ENCODE measurements at regions not wholly inside any gene's neighbourhood (a gene's known extent, or its start where the extent isn't known, plus 50 kb on each side); places are given as distances from the start of the nearest gene placed in this dataset.

DNA sequence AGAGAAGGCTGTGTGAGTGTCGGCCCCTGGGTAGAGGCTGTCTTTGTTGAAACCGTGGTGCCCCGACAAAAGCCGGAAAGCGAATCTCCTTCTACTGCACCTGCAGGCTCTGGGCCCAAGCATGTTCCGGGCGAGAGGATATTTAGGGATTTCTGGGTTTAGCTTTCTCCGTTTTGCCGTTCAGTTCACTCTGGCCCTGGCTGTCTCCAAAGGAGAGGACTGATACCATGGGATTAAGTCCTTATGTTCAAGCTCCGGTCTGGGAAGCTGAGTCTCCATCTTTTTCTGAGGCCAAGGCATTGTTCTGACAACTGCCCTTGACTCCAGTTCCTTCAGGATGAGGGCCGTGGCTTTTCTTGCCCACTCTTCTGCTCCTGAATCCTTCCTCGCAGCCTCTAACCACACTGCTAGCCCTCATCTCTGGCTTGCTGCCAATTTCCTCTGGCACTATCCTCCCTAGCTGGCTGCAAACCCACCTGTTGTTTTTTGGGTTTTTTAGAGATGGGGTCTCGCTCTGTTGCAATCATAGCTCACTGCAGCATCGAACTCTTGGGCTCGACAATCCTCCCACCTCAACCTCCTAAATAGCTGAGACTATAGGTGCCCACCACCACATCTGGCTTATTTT, 206.8 kb downstream of the SKIDA1 start:
- no peaks in the 10 kb centered on the region for H3K9me3 ChIP-seq (ENCODE audit: control insufficient read depth in 4 of 4, insufficient read depth in 3 of 4, low read length in 3 of 4)
- peak; percentile 29 to 66 (median 63) for DNase-seq
- no peak for TF ChIP-seq CTCF (IDR thresholded peaks at IDR 0.05; ENCODE audit: control extremely low read depth, extremely low read depth)
- 75 to 76% methylated on average over 15 of the region's 15 CpGs for WGBS, 2 donors
- peaks cover 5 to 34% (median 19%) of the 10 kb centered on the region in 5 donors for H3K4me1 ChIP-seq (ENCODE audit: control insufficient read depth in 5 of 5, insufficient read depth in 5 of 5, low read length in 5 of 5)
- ATAC-seq (ENCODE audit: insufficient read depth, low FRiP score) = no peak
- H3K4me3 ChIP-seq = no peak overlapping the region
- H3K9ac ChIP-seq (ENCODE audit: insufficient read depth in 1 of 2, low read length in 2 of 2) = peak overlapping the region in 1 of 2 donors; percentile 7
- H3K36me3 ChIP-seq (ENCODE audit: control insufficient read depth in 4 of 4, insufficient read depth in 4 of 4, low read length in 4 of 4) = no peaks in the 10 kb centered on the region
- H3K27ac ChIP-seq (ENCODE audit: low read depth in 1 of 2, low read length in 1 of 2) = no peak overlapping the region
- H3K27me3 ChIP-seq (ENCODE audit: control insufficient read depth in 3 of 3, insufficient read depth in 3 of 3, low read length in 2 of 3) = no peaks in the 10 kb centered on the region

DNA sequence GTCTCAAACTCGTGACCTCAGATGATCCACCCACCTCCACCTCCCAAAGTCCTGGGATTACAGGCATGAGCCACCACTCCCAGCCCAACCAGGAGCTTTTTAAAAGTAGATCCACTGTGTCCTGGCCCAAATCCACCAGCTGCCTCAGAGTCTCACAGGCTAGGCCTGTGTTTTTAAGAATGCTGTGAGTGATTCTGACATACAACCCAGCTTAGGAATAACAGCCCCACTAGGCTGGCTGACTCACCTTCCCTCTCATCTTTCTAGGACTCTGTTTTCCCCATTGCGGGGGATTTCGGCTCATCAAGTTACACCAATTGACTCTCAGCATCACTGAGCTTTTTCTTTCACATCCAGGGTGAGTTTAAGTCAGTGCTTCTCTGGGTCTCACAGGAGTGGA, 207.6 kb downstream of the SKIDA1 start:
- DNase-seq = no peak
- 95 to 96% methylated on average over 3 of the region's 3 CpGs for WGBS, 2 donors
- H3K27me3 ChIP-seq (ENCODE audit: control insufficient read depth in 3 of 3, insufficient read depth in 3 of 3, low read length in 2 of 3) = no peaks in the 10 kb centered on the region
- H3K4me1 ChIP-seq (ENCODE audit: control insufficient read depth in 5 of 5, insufficient read depth in 5 of 5, low read length in 5 of 5) = peaks cover 5 to 36% (median 19%) of the 10 kb centered on the region in 5 donors
- H3K27ac ChIP-seq (ENCODE audit: low read depth in 1 of 2, low read length in 1 of 2) = no peak overlapping the region
- no peaks in the 10 kb centered on the region for H3K9me3 ChIP-seq (ENCODE audit: control insufficient read depth in 4 of 4, insufficient read depth in 3 of 4, low read length in 3 of 4)
- ATAC-seq (ENCODE audit: insufficient read depth, low FRiP score) = no peak
- H3K36me3 ChIP-seq (ENCODE audit: control insufficient read depth in 4 of 4, insufficient read depth in 4 of 4, low read length in 4 of 4) = no peaks in the 10 kb centered on the region
- TF ChIP-seq CTCF (IDR thresholded peaks at IDR 0.05; ENCODE audit: control extremely low read depth, extremely low read depth) = no peak
- no peak overlapping the region for H3K9ac ChIP-seq (ENCODE audit: insufficient read depth in 1 of 2, low read length in 2 of 2)
- H3K4me3 ChIP-seq = no peak overlapping the region

GRCh38 chr10:21315645-21316220, 209.7 kb downstream of the SKIDA1 start:
- Histone ChIP-seq H3K27ac (ENCODE audit: low read depth in 1 of 2, low read length in 1 of 2) (peak overlapping the region; percentile 63 to 68), H3K36me3 (ENCODE audit: control insufficient read depth in 4 of 4, insufficient read depth in 4 of 4, low read length in 4 of 4) (no peaks in the 10 kb centered on the region), H3K4me3 (no peak overlapping the region), H3K9ac (ENCODE audit: insufficient read depth in 1 of 2, low read length in 2 of 2) (no peak overlapping the region), H3K27me3 (ENCODE audit: control insufficient read depth in 3 of 3, insufficient read depth in 3 of 3, low read length in 2 of 3) (no peaks in the 10 kb centered on the region), H3K9me3 (ENCODE audit: control insufficient read depth in 4 of 4, insufficient read depth in 3 of 4, low read length in 3 of 4) (no peaks in the 10 kb centered on the region), H3K4me1 (ENCODE audit: control insufficient read depth in 5 of 5, insufficient read depth in 5 of 5, low read length in 5 of 5) (peaks cover 5 to 36% (median 19%) of the 10 kb centered on the region in 5 donors)
- DNase-seq = peak; percentile 93 to 95 (median 95)
- WGBS, 2 donors = 40 to 69% methylated on average over 5 of the region's 5 CpGs
- TF ChIP-seq CTCF (IDR thresholded peaks at IDR 0.05; ENCODE audit: control extremely low read depth, extremely low read depth) = no peak
- ATAC-seq (ENCODE audit: insufficient read depth, low FRiP score) = peak; percentile 84

All from lung (tissue), 11 donors.